A673 (cell line): ENCODE measurements at regions not wholly inside any gene's neighbourhood (a gene's known extent, or its start where the extent isn't known, plus 50 kb on each side); places are given as distances from the start of the nearest gene placed in this dataset.

Source experiments
- BruUV-seq: library from RNA; stranded (reverse); fragments of 400-500 nt; replicated peaks from 2 replicates; lab custom pipeline; 2021; lab: Mats Ljungman, UMichigan
- CTCF ChIA-PET: fragments of 300-600 bp; sonication (Branson Sonifier 250); formaldehyde crosslinking; loops from one replicate; lab custom pipeline; 2022; ENCODE audit warnings: antibody characterized with exemption; lab: Charles Lee
- POLR2A ChIA-PET: fragments of 300-600 bp; sonication (Branson Sonifier 250); formaldehyde crosslinking; loops from one replicate; lab custom pipeline; 2022; ENCODE audit warnings: antibody characterized with exemption; ENCODE audit not compliant: low non-redundant PET; lab: Charles Lee
- DNase-seq: peaks from one replicate; pipeline ENCODE4 v3.0.0-alpha.2; 2015; ENCODE audit warnings: low spot score
- H3K27ac ChIP-seq: fragments of 200-600 bp; sonication (generic); 2 replicates; pipeline ENCODE4 v1.5.1; 2016; ENCODE audit warnings: mixed run types, low read depth, mild to moderate bottlenecking, mixed read lengths, antibody characterized with exemption, low read length; ENCODE audit not compliant: poor library complexity, severe bottlenecking
- H3K27me3 ChIP-seq: fragments of 200-600 bp; sonication (generic); replicated peaks from 2 replicates; pipeline ENCODE4 v1.6.1; 2017; ENCODE audit warnings: mixed run types, low read depth, mild to moderate bottlenecking, mixed read lengths, antibody characterized with exemption, low read length; ENCODE audit not compliant: insufficient read depth, poor library complexity
- H3K36me3 ChIP-seq: fragments of 200-600 bp; sonication (generic); 2 replicates; pipeline ENCODE4 v1.6.1; 2016; ENCODE audit warnings: mixed run types, mild to moderate bottlenecking, mixed read lengths, antibody characterized with exemption, low read length; ENCODE audit not compliant: insufficient read depth, poor library complexity, severe bottlenecking
- H3K4me1 ChIP-seq: fragments of 200-600 bp; sonication (generic); 2 replicates; pipeline ENCODE4 v1.6.1; 2017; ENCODE audit warnings: mixed run types, mild to moderate bottlenecking, mixed read lengths, antibody characterized with exemption, low read length; ENCODE audit not compliant: insufficient read depth, poor library complexity, severe bottlenecking
- H3K4me3 ChIP-seq: fragments of 200-600 bp; sonication (generic); 2 replicates; pipeline ENCODE4 v1.5.1; 2016; ENCODE audit warnings: low read depth, mixed run types, mild to moderate bottlenecking, mixed read lengths, low read length; ENCODE audit not compliant: poor library complexity, severe bottlenecking
- H3K9me3 ChIP-seq: fragments of 200-600 bp; sonication (generic); 2 replicates; pipeline ENCODE4 v1.6.1; 2016; ENCODE audit warnings: mixed run types, low read depth, mild to moderate bottlenecking, mixed read lengths, antibody characterized with exemption, low read length; ENCODE audit not compliant: poor library complexity, severe bottlenecking
- EZH2 ChIP-seq: fragments of 200-600 bp; sonication (generic); IDR thresholded peaks from 2 replicates; pipeline ENCODE4 v1.6.1; 2017; ENCODE audit warnings: borderline replicate concordance, low read depth, mild to moderate bottlenecking, mixed read lengths, antibody characterized with exemption, low read length; ENCODE audit not compliant: poor library complexity, severe bottlenecking
- intact Hi-C: fragments of 100-400 bp; cut with micrococcal nuclease; formaldehyde crosslinking; loops from one replicate; pipeline ENCODE4 v1.10.0; 2022; ENCODE audit not compliant: unreplicated experiment
- TF ChIP-seq, protein P1 (sequence below): fragments of 300-800, 200-600 bp; sonication (generic); conservative IDR thresholded peaks from 2 replicates; pipeline ENCODE4 v1.5.1; 2017; ENCODE audit warnings: low read depth, mild to moderate bottlenecking, antibody characterized with exemption, low read length, moderate library complexity, mixed read lengths

DNA sequence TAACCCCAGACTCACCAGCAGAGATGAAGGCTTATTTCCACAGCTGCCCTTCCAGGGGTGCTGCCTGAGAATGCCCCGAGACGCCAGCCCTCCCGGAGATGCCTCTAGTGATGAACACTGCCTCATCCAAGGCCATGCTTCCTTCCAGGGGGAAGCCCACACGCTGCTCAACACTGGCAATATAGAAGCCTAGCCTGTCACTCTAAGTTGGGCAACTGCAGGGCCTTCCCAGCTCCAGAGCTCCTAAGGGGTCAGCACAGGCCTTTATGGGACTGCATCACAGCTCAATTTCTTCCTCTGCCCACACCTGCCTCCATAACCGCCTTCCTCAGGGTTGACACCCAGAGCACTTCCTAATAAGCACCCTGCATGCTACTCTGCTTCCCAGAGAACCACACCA, 217.7 kb downstream of the ABHD5 start:
- ChIA-PET CTCF (no interaction called here), POLR2A (no interaction called here)
- Histone ChIP-seq H3K27ac (no peak overlapping the region), H3K4me3 (no peak overlapping the region), H3K4me1 (no peaks in the 10 kb centered on the region), H3K27me3 (no peaks in the 10 kb centered on the region), H3K36me3 (no peaks in the 10 kb centered on the region), H3K9me3 (no peaks in the 10 kb centered on the region)
- no TSS peak for BruUV-seq
- intact Hi-C loops: no loop called here
- DNase-seq: no peak
- no peak for TF ChIP-seq EZH2
- TF ChIP-seq, protein P1, sequence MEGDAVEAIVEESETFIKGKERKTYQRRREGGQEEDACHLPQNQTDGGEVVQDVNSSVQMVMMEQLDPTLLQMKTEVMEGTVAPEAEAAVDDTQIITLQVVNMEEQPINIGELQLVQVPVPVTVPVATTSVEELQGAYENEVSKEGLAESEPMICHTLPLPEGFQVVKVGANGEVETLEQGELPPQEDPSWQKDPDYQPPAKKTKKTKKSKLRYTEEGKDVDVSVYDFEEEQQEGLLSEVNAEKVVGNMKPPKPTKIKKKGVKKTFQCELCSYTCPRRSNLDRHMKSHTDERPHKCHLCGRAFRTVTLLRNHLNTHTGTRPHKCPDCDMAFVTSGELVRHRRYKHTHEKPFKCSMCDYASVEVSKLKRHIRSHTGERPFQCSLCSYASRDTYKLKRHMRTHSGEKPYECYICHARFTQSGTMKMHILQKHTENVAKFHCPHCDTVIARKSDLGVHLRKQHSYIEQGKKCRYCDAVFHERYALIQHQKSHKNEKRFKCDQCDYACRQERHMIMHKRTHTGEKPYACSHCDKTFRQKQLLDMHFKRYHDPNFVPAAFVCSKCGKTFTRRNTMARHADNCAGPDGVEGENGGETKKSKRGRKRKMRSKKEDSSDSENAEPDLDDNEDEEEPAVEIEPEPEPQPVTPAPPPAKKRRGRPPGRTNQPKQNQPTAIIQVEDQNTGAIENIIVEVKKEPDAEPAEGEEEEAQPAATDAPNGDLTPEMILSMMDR: no peak

DNA sequence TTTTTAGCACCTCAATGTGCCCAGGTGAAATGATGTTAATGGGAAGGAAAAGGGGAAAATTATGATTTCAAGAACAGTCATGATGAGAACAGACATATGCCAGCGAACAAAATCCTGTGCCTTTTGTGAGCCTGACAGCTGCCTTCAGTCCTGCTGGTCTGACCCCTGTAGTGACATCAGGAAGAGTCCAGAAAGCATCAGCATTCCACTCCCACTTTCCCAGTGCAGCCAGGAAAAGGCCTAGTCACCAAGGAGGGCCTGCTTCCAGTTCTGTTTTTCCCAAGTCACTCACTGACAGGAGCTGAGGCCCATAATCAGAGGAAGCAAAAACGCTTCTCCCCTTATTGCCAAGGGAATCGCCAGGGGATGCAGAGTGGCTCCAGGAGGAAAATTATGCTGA, 218.4 kb downstream of the ABHD5 start:
- no peak for DNase-seq
- no peak overlapping the region for H3K4me3 ChIP-seq
- CTCF ChIA-PET: no interaction called here
- no peak for TF ChIP-seq EZH2
- TF ChIP-seq, protein P1: no peak
- BruUV-seq: no TSS peak
- H3K4me1 ChIP-seq: no peaks in the 10 kb centered on the region
- intact Hi-C loops: no loop called here
- H3K27me3 ChIP-seq: no peaks in the 10 kb centered on the region
- POLR2A ChIA-PET: no interaction called here
- no peaks in the 10 kb centered on the region for H3K36me3 ChIP-seq
- no peaks in the 10 kb centered on the region for H3K9me3 ChIP-seq
- no peak overlapping the region for H3K27ac ChIP-seq

DNA sequence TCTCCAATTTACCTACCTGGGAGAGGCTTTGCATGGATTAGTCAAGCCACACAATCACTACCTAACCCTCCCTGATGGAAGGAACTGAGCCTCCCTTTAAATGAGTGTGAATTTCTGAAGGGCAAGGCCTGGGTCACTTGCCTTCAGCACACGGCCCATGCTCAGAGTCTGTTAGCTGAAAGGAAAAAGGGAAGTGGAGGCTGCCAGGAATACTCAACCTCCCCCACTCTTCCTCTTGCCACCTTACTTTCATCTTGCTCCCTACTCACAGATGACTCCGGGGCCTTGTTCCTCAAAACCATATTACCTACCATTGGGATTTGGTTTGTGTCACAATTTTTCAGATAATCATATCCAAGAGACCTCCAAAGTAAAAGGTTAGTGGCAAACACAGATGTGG, 220.0 kb downstream of the ABHD5 start:
- no peaks in the 10 kb centered on the region for H3K27me3 ChIP-seq
- no peak for DNase-seq
- ChIA-PET POLR2A (no interaction called here), CTCF (no interaction called here)
- intact Hi-C loops: no loop called here
- no peak overlapping the region for H3K4me3 ChIP-seq
- no peak for TF ChIP-seq EZH2
- TF ChIP-seq, protein P1: no peak
- no peaks in the 10 kb centered on the region for H3K4me1 ChIP-seq
- BruUV-seq: no TSS peak
- no peaks in the 10 kb centered on the region for H3K9me3 ChIP-seq
- no peak overlapping the region for H3K27ac ChIP-seq
- H3K36me3 ChIP-seq: no peaks in the 10 kb centered on the region
